PFSK-1 (cell line): ENCODE measurements at regions not wholly inside any gene's neighbourhood (a gene's known extent, or its start where the extent isn't known, plus 50 kb on each side); places are given as distances from the start of the nearest gene placed in this dataset.

Experiments
- POLR2AphosphoS5 ChIP-seq: IDR thresholded peaks from 2 replicates; pipeline ENCODE4 v1.6.1; 2012; ENCODE audit warnings: low read depth, mild to moderate bottlenecking, control low read depth, low read length, moderate library complexity
- TAF1 ChIP-seq: IDR thresholded peaks from 2 replicates; pipeline ENCODE4 v1.6.1; 2012; ENCODE audit warnings: low read length, control low read depth, borderline replicate concordance; ENCODE audit not compliant: insufficient read depth
- TF ChIP-seq, protein P1 (sequence below), 2 experiments: IDR thresholded peaks; 2 replicates each; pipeline versions ENCODE4 v1.6.1 to v1.8.0; 2011 to 2012; ENCODE audit warnings: low read depth in 2 of 2, low read length in 2 of 2, control low read depth in 1 of 2, inconsistent platforms in 1 of 2, mild to moderate bottlenecking in 1 of 2, moderate library complexity in 1 of 2; ENCODE audit not compliant: insufficient read depth in 1 of 2

DNA sequence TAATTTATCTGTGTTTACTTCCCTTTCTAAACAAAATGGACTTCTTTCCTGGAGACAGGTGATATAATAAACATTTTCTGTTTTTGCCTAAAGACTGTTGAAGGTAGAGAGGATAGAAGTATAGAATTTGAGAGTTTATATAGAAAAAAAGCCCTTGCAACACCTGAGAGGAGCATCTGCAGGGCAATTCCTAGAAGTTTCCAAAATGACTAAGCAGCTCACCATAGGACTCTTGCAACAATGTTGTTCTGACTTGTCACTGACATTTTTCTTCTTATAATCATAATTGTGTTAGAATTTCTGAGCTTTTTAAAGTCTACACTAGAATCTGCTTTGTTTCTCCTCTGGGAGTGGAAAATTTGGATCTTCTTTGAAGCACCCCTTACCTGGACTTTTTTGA is 216.8 kb downstream of the TUSC1 start:
- TF ChIP-seq TAF1 = no peak
- no peak for TF ChIP-seq POLR2AphosphoS5
- TF ChIP-seq, protein P1, sequence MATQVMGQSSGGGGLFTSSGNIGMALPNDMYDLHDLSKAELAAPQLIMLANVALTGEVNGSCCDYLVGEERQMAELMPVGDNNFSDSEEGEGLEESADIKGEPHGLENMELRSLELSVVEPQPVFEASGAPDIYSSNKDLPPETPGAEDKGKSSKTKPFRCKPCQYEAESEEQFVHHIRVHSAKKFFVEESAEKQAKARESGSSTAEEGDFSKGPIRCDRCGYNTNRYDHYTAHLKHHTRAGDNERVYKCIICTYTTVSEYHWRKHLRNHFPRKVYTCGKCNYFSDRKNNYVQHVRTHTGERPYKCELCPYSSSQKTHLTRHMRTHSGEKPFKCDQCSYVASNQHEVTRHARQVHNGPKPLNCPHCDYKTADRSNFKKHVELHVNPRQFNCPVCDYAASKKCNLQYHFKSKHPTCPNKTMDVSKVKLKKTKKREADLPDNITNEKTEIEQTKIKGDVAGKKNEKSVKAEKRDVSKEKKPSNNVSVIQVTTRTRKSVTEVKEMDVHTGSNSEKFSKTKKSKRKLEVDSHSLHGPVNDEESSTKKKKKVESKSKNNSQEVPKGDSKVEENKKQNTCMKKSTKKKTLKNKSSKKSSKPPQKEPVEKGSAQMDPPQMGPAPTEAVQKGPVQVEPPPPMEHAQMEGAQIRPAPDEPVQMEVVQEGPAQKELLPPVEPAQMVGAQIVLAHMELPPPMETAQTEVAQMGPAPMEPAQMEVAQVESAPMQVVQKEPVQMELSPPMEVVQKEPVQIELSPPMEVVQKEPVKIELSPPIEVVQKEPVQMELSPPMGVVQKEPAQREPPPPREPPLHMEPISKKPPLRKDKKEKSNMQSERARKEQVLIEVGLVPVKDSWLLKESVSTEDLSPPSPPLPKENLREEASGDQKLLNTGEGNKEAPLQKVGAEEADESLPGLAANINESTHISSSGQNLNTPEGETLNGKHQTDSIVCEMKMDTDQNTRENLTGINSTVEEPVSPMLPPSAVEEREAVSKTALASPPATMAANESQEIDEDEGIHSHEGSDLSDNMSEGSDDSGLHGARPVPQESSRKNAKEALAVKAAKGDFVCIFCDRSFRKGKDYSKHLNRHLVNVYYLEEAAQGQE (IDR thresholded peaks at IDR 0.05; ENCODE audit: insufficient read depth in 1 of 2, low read depth in 2 of 2, low read length in 2 of 2) = no peak
